K562 (cell line): ENCODE measurements at regions not wholly inside any gene's neighbourhood (a gene's known extent, or its start where the extent isn't known, plus 50 kb on each side); places are given as distances from the start of the nearest gene placed in this dataset.

ENCODE experiments used
- ATAC-seq: fragments of 200-7000 bp; cut with Tn5 transposase; 3 replicates; pipeline ENCODE4 v1.9.1; 2020; ENCODE audit warnings: moderate library complexity
- BruUV-seq: library from RNA; stranded (reverse); fragments of 400-500 nt; replicated peaks from 2 replicates; lab custom pipeline; 2021; lab: Mats Ljungman, UMichigan
- CTCF ChIA-PET: fragments of 300-600 bp; formaldehyde crosslinking; extraction: SDS; loops from one replicate; lab custom pipeline; 2021; ENCODE audit warnings: low intra/inter-chr PET ratio; lab: Yijun Ruan, JAX
- POLR2A ChIA-PET: fragments of 300-600, 350-650 bp; sonication (Branson Sonifier 250); formaldehyde crosslinking; extraction: SDS; loops from one replicate; lab custom pipeline; 2021; ENCODE audit warnings: antibody characterized with exemption, inconsistent platforms; lab: Yijun Ruan, JAX
- DNase-seq, 4 experiments: peaks; one replicate each; pipeline versions ENCODE4 v3.0.0 to v3.0.0-alpha.2; 2011 to 2018; ENCODE audit warnings: low spot score in 3 of 4, mixed read lengths in 3 of 4; ENCODE audit errors: extremely low read depth in 1 of 4
- FAIRE-seq: peaks from 2 replicates; lab custom pipeline; 2011; peaks lifted over from hg19 to GRCh38; lab: Jason Lieb, UNC
- H2AFZ ChIP-seq: 2 replicates; pipeline ENCODE4 v1.6.0; 2011; ENCODE audit warnings: low read depth, low read length, control low read depth, inconsistent platforms
- H3K27ac ChIP-seq: fragments of 200-600 bp; 3 replicates; pipeline ENCODE4 v1.8.0; 2011; ENCODE audit warnings: low read depth, mild to moderate bottlenecking, control low read depth, inconsistent platforms, low read length, moderate library complexity, mixed read lengths; ENCODE audit errors: extremely low read depth
- H3K27me3 ChIP-seq, 2 experiments: fragments of 300-600 bp in 1 of 2; 2 replicates in 1 of 2; 3 replicates in 1 of 2; pipeline versions ENCODE4 v1.6.0 to v1.8.0; 2011; ENCODE audit warnings: inconsistent platforms in 2 of 2, low read length in 2 of 2, mild to moderate bottlenecking in 1 of 2, mixed read lengths in 1 of 2, moderate library complexity in 1 of 2; ENCODE audit not compliant: control insufficient read depth in 2 of 2, insufficient read depth in 2 of 2
- H3K36me3 ChIP-seq: fragments of 300-600 bp; 3 replicates; pipeline ENCODE4 v1.8.0; 2011; ENCODE audit warnings: mild to moderate bottlenecking, low read length, inconsistent platforms; ENCODE audit not compliant: control insufficient read depth, insufficient read depth
- H3K4me1 ChIP-seq, 2 experiments: fragments of 200-600 bp in 1 of 2; replicated peaks in 1 of 2; 2 replicates in 1 of 2; 3 replicates in 1 of 2; pipeline versions ENCODE4 v1.5.1 to v1.8.0; 2011; ENCODE audit warnings: inconsistent platforms in 2 of 2, low read length in 2 of 2, mild to moderate bottlenecking in 1 of 2, mixed read lengths in 1 of 2, moderate library complexity in 1 of 2; ENCODE audit not compliant: control insufficient read depth in 2 of 2, insufficient read depth in 2 of 2
- H3K4me2 ChIP-seq: 2 replicates; pipeline ENCODE4 v1.6.1; 2011; ENCODE audit warnings: low read length, control low read depth, inconsistent platforms, mixed read lengths; ENCODE audit not compliant: insufficient read depth
- H3K4me3 ChIP-seq: fragments of 200-600 bp; sonication (generic), shearing (Covaris generic); 2 replicates; pipeline ENCODE4 v1.5.1; 2016; ENCODE audit warnings: control low read depth, inconsistent platforms
- H3K79me2 ChIP-seq: fragments of 200-600 bp; 3 replicates; pipeline ENCODE4 v1.8.0; 2011; ENCODE audit warnings: low read length, inconsistent platforms; ENCODE audit not compliant: control insufficient read depth, insufficient read depth
- H3K9ac ChIP-seq, 2 experiments: 2 replicates each; pipeline versions ENCODE4 v1.6.0 to v1.6.1; 2011; ENCODE audit warnings: low read depth in 2 of 2, low read length in 2 of 2, control low read depth in 1 of 2, inconsistent platforms in 1 of 2, mild to moderate bottlenecking in 1 of 2, mixed read lengths in 1 of 2; ENCODE audit not compliant: insufficient read depth in 1 of 2
- H3K9me1 ChIP-seq: one replicate; pipeline ENCODE4 v1.6.0; 2011; ENCODE audit warnings: inconsistent platforms, mild to moderate bottlenecking, low read length, moderate library complexity; ENCODE audit not compliant: control insufficient read depth, insufficient read depth
- H3K9me3 ChIP-seq: replicated peaks from 2 replicates; pipeline ENCODE4 v1.5.1; 2011; ENCODE audit warnings: low read depth, low read length, inconsistent platforms; ENCODE audit not compliant: control insufficient read depth, insufficient read depth
- H4K20me1 ChIP-seq: replicated peaks from 2 replicates; pipeline ENCODE4 v1.6.1; 2011; ENCODE audit warnings: low read length, inconsistent platforms, mixed read lengths; ENCODE audit not compliant: control insufficient read depth, insufficient read depth
- CCAR2 ChIP-seq: fragments of 200-400 bp; formaldehyde crosslinking; IDR thresholded peaks from 2 replicates; pipeline ENCODE4 v1.6.1; 2017; ENCODE audit warnings: mild to moderate bottlenecking, low read depth, low read length
- FOXJ3 ChIP-seq: sonication (generic); formaldehyde crosslinking; IDR thresholded peaks from 2 replicates; pipeline ENCODE4 v1.4.0; 2020; ENCODE audit warnings: mild to moderate bottlenecking, missing genetic modification reagents
- FOXK1 ChIP-seq: sonication (generic); formaldehyde crosslinking; IDR thresholded peaks from 2 replicates; pipeline ENCODE4 v1.8.0; 2022; ENCODE audit warnings: missing genetic modification reagents, mild to moderate bottlenecking, borderline replicate concordance
- KLF1 ChIP-seq: fragments of 450-650 bp; IDR thresholded peaks from 2 replicates; pipeline ENCODE4 v1.6.1; 2016; ENCODE audit warnings: missing genetic modification characterization, missing compliant biosample characterization
- MAFK ChIP-seq: IDR thresholded peaks from 2 replicates; pipeline ENCODE4 v1.6.1; 2011; ENCODE audit warnings: low read length, improper control_type of control experiment
- MCM2 ChIP-seq: fragments of 450-650 bp; IDR thresholded peaks from 2 replicates; pipeline ENCODE4 v1.6.1; 2017; ENCODE audit warnings: low read depth, mild to moderate bottlenecking
- NFIX ChIP-seq: fragments of 250-450 bp; sonication (Bioruptor Pico); IDR thresholded peaks from 2 replicates; pipeline ENCODE4 v1.4.0; 2020; ENCODE audit warnings: low read depth, mild to moderate bottlenecking, moderate library complexity
- RBM25 ChIP-seq: fragments of 200-400 bp; formaldehyde crosslinking; IDR thresholded peaks from 2 replicates; pipeline ENCODE4 v1.6.1; 2018; ENCODE audit warnings: low read length, low read depth, moderate library complexity; ENCODE audit not compliant: severe bottlenecking
- RHOXF2B ChIP-seq: fragments of 250-450 bp; sonication (Bioruptor Pico); conservative IDR thresholded peaks from 2 replicates; pipeline ENCODE4 v1.5.1; 2021
- ZBTB8A ChIP-seq: fragments of 450-650 bp; IDR thresholded peaks from 2 replicates; pipeline ENCODE4 v1.6.1; 2018; ENCODE audit warnings: mild to moderate bottlenecking, moderate library complexity; ENCODE audit not compliant: partially characterized antibody
- ZNF134 ChIP-seq: fragments of 250-450 bp; sonication (Bioruptor Pico); conservative IDR thresholded peaks from 2 replicates; pipeline ENCODE4 v1.4.0; 2020
- ZNF561 ChIP-seq: fragments of 450-650 bp; formaldehyde crosslinking; conservative IDR thresholded peaks from 2 replicates; pipeline ENCODE4 v1.4.0; 2020; ENCODE audit warnings: mild to moderate bottlenecking, moderate library complexity
- WGBS: fragments of 100-300 bp; shearing (Covaris generic); methylation state at CpG from one replicate; pipeline ENCODE4 v1.1.6; 2016; ENCODE audit warnings: low coverage, mixed read lengths; ENCODE audit not compliant: insufficient coverage; ENCODE audit errors: missing lambda C conversion rate; 5-methylcytosine and 5-hydroxymethylcytosine counted together
- in situ Hi-C: fragments of 300-500 bp; cut with MboI; formaldehyde crosslinking; loops from 4 replicates; pipeline ENCODE4 v1.15.0; 2018; ENCODE audit warnings: inconsistent platforms, mixed read lengths
- intact Hi-C: fragments of 100-400 bp; cut with micrococcal nuclease; formaldehyde crosslinking; loops from 2 replicates; pipeline ENCODE4 v1.14.2; 2022
- TF ChIP-seq, protein P1 (sequence below), 2 experiments: fragments of 150-350 bp in 1 of 2; IDR thresholded peaks; 2 replicates each; pipeline ENCODE4 v1.6.1; 2012 to 2016; ENCODE audit warnings: low read depth in 2 of 2, low read length in 2 of 2, mild to moderate bottlenecking in 1 of 2, moderate library complexity in 1 of 2
- TF ChIP-seq, protein P2 (sequence below): fragments of 450-650 bp; IDR thresholded peaks from 2 replicates; pipeline ENCODE4 v1.6.1; 2016
- TF ChIP-seq, protein P3 (sequence below): sonication (generic); formaldehyde crosslinking; IDR thresholded peaks from 2 replicates; pipeline ENCODE4 v1.8.1; 2022; ENCODE audit warnings: missing genetic modification reagents
- TF ChIP-seq, protein P4 (sequence below): fragments of 250-450 bp; sonication (Bioruptor Pico); IDR thresholded peaks from 2 replicates; pipeline ENCODE4 v1.9.0; 2021; ENCODE audit warnings: mild to moderate bottlenecking, inconsistent platforms

DNA sequence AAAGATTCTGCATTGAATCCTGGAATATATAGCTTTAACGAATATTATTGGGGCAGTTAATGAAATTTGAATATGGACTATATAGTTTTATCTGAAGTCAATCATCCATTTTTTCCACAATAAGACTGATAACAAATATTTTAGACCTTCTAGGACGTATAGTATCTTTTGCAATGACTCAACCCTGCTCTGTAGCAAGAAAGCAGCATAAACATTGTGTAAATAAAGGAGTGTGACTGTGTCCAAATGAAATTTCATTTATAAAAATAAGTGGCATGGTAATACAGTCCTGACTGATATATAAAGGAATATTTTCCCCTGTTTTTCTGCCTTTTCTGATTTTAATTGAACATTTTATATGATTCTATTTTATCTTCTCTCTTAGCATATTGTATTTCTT is 947.7 kb upstream of the SLIT2 start (continued):
- no peak for TF ChIP-seq RBM25
- no peak for TF ChIP-seq NFIX (CRISPR knock-in tag)
- TF ChIP-seq, protein P1, sequence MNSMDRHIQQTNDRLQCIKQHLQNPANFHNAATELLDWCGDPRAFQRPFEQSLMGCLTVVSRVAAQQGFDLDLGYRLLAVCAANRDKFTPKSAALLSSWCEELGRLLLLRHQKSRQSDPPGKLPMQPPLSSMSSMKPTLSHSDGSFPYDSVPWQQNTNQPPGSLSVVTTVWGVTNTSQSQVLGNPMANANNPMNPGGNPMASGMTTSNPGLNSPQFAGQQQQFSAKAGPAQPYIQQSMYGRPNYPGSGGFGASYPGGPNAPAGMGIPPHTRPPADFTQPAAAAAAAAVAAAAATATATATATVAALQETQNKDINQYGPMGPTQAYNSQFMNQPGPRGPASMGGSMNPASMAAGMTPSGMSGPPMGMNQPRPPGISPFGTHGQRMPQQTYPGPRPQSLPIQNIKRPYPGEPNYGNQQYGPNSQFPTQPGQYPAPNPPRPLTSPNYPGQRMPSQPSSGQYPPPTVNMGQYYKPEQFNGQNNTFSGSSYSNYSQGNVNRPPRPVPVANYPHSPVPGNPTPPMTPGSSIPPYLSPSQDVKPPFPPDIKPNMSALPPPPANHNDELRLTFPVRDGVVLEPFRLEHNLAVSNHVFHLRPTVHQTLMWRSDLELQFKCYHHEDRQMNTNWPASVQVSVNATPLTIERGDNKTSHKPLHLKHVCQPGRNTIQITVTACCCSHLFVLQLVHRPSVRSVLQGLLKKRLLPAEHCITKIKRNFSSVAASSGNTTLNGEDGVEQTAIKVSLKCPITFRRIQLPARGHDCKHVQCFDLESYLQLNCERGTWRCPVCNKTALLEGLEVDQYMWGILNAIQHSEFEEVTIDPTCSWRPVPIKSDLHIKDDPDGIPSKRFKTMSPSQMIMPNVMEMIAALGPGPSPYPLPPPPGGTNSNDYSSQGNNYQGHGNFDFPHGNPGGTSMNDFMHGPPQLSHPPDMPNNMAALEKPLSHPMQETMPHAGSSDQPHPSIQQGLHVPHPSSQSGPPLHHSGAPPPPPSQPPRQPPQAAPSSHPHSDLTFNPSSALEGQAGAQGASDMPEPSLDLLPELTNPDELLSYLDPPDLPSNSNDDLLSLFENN (IDR thresholded peaks at IDR 0.05; ENCODE audit: low read depth in 2 of 2, low read length in 2 of 2) = no peak
- no peak for TF ChIP-seq RHOXF2B (CRISPR knock-in tag)
- TF ChIP-seq MAFK = no peak
- TF ChIP-seq KLF1 = no peak
- TF ChIP-seq ZBTB8A = no peak

DNA sequence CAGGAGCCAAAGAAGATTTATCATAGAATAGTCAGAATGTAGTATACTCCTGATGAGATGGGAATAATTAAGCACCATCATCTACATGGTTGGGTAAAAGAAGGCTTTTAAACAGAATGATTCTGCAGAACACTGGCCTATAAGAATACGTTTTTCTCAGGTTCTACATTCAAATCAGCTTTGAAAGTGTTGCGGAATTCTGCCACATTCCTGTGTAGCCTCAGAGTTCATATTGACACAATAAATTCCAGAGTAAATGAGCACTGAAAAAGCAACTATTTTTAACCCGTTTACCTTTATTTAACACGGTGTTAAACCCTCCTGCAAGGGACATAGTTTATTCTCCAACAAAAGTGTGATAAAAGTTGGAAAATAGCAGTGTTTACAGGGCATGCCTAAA is 950.2 kb upstream of the SLIT2 start:
- Histone ChIP-seq H3K27ac (no peak overlapping the region), H3K27me3 (no peaks in the 10 kb centered on the region), H3K79me2 (no peaks in the 10 kb centered on the region), H3K4me1 (no peaks in the 10 kb centered on the region), H3K4me2 (no peak overlapping the region), H3K36me3 (no peaks in the 10 kb centered on the region), H3K4me3 (no peak overlapping the region), H3K9me1 (no peaks in the 10 kb centered on the region), H2AFZ (no peak overlapping the region), H4K20me1 (no peaks in the 10 kb centered on the region), H3K9ac (no peak overlapping the region), H3K9me3 (no peaks in the 10 kb centered on the region)
- POLR2A ChIA-PET = no interaction called here
- intact Hi-C loops = no loop called here
- FAIRE-seq (no peak), ATAC-seq (no peak), DNase-seq (no peak)
- in situ Hi-C loops = no loop called here
- BruUV-seq = no TSS peak
- CTCF ChIA-PET = no interaction called here
- WGBS = 0% methylated on average over 4 of the region's 4 CpGs
- TF ChIP-seq, protein P2, sequence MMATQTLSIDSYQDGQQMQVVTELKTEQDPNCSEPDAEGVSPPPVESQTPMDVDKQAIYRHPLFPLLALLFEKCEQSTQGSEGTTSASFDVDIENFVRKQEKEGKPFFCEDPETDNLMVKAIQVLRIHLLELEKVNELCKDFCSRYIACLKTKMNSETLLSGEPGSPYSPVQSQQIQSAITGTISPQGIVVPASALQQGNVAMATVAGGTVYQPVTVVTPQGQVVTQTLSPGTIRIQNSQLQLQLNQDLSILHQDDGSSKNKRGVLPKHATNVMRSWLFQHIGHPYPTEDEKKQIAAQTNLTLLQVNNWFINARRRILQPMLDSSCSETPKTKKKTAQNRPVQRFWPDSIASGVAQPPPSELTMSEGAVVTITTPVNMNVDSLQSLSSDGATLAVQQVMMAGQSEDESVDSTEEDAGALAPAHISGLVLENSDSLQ = no peak
- TF ChIP-seq CCAR2 (no peak), FOXK1 (CRISPR knock-in tag) (no peak), ZNF134 (CRISPR knock-in tag) (no peak), FOXJ3 (CRISPR knock-in tag) (no peak), ZNF561 (CRISPR knock-in tag) (no peak), MCM2 (no peak)
- TF ChIP-seq, protein P3, sequence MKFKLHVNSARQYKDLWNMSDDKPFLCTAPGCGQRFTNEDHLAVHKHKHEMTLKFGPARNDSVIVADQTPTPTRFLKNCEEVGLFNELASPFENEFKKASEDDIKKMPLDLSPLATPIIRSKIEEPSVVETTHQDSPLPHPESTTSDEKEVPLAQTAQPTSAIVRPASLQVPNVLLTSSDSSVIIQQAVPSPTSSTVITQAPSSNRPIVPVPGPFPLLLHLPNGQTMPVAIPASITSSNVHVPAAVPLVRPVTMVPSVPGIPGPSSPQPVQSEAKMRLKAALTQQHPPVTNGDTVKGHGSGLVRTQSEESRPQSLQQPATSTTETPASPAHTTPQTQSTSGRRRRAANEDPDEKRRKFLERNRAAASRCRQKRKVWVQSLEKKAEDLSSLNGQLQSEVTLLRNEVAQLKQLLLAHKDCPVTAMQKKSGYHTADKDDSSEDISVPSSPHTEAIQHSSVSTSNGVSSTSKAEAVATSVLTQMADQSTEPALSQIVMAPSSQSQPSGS (CRISPR knock-in tag) = no peak
- TF ChIP-seq, protein P4, sequence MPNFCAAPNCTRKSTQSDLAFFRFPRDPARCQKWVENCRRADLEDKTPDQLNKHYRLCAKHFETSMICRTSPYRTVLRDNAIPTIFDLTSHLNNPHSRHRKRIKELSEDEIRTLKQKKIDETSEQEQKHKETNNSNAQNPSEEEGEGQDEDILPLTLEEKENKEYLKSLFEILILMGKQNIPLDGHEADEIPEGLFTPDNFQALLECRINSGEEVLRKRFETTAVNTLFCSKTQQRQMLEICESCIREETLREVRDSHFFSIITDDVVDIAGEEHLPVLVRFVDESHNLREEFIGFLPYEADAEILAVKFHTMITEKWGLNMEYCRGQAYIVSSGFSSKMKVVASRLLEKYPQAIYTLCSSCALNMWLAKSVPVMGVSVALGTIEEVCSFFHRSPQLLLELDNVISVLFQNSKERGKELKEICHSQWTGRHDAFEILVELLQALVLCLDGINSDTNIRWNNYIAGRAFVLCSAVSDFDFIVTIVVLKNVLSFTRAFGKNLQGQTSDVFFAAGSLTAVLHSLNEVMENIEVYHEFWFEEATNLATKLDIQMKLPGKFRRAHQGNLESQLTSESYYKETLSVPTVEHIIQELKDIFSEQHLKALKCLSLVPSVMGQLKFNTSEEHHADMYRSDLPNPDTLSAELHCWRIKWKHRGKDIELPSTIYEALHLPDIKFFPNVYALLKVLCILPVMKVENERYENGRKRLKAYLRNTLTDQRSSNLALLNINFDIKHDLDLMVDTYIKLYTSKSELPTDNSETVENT (CRISPR knock-in tag) = no peak
